Suppressor macrophage treated with lipopolysaccharide for 4 hours (primary cell): ENCODE measurements at regions not wholly inside any gene's neighbourhood (a gene's known extent, or its start where the extent isn't known, plus 50 kb on each side); places are given as distances from the start of the nearest gene placed in this dataset.

Experiments
- DNase-seq: peaks from one replicate; pipeline ENCODE4 v3.0.0-alpha.2; 2020

DNA sequence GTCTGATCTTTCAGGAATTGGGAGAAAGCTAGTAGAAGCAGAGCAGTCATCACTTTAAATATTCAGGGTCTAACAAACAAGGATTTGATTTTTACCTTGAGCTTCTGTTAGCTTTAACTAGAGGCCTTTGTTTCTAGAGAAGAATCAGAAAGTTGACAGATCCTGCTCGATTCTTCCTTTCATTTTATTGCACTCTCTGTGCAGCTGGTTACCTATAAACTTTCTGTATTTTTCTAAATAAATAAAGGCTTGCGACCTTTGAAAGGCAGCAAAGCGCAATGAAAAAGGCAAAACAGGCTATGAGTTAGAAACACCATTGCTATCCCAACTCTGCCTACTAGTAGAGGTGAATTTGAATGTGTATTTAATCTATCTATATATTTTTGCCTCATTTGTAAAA is 101.4 kb upstream of the NPY2R start:
- DNase-seq, result no peak

DNA sequence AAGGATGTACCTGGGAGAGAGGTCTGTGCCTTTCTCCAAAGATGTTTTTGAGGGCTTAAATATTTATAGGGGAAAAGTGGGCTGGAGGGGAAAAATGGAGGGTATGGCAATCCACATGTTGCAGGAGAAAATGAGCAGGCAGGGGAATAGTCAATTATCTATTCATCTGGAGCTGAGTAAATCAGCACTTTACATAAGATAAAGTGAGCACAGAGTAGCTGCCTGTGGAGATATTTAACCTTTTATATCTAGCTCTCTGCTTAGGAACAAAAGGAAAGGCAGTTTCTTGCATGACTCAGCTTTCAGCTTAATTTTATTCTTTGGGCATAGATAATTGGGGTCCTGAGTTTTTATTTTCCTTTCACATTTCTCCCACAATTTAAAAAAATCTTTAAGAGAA is 93.6 kb upstream of the NPY2R start:
- DNase-seq, result no peak

DNA sequence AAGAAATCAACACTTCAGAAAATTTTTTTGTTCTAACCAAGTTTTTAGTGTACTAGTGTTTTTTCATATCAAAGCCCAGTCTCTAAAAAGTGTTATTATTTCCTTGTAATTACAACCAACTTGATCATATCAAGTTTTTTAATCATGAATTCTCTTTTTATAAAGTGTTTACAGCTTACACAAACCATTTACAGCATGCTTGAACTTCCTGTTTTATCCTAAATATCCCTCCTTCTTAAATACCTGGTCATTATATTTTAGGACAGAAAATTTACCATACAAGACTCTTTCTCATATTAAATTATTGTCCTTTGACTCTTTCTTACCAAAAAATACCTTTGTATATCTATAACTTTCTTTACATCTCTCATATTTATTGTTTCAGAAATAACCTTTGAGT is 89.4 kb upstream of the NPY2R start:
- DNase-seq, result no peak

DNA sequence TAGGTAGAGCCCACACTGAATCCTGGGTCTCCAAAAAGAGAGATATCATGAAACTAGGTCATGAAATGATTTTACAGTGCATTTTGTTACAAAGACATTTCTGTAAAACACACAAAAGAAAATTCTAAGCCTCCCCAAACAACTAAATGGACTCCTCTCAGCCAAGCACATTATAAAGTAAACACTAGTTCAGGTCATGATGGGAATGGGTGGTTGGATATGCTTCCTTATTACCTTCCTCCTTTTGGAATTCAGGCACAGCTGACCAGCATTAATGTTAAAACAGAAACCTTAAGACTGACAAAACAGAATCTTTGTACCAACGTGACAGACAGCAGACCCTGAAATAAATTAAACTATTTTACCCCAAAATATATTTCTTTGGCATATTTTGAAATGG is 87.9 kb upstream of the NPY2R start:
- no peak for DNase-seq

DNA sequence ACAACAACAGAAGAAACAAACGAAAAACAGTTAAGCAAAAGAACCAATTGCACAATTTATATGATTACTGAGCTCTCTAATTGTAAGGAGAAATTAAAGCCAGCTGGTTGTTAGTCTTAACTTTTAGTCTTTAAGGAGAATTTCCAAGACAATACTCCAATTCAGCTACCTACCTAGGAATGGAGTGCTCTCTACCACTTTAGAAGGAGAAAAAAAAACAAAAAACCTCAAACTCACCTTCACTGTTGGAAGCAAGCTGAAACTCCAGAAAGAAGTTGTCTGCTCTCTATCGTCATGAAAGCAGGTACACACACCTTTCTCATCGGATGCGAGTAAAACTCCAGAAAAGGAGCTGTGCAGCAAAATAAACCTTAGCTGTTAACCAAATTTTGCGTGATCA is 86.1 kb upstream of the NPY2R start:
- DNase-seq, result no peak

DNA sequence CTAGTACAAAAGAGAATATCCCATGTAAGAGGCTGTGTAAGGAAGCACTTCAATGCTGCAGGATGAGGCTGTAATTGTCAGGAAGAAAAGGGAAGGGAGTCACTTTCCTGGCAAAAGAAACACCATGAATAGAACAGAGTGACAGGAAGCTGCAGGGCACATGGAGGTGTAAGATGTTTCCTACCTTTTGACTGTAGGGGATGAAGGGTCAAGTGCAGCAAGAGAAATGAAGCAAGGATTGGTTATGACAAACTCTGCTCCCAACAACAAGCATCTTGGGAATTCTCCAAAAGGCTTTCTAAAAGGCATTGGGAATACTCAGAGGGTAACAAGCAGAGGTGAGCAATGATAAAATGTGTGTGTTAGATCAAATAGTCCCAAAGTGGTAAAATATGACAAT is 74.3 kb upstream of the NPY2R start:
- DNase-seq, result no peak

DNA sequence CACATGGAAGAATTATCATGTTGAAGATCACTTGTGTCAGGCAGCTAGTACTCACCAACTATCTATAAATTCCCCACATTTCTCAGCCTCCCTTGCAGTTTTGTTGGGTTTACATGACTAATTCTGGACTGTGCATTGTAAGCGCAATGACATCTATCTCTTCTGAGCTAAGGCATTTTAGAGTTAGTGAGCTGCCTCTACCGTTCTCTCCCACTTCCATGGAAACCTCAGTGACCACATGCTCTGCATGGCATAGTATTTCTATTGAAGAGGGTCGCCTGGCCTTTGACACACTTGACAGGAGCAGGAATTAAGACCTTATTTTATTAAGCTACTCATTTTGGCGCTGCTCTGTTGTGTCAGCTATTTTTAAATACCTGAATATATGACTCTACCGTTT is 67.5 kb upstream of the NPY2R start:
- DNase-seq, result no peak

DNA sequence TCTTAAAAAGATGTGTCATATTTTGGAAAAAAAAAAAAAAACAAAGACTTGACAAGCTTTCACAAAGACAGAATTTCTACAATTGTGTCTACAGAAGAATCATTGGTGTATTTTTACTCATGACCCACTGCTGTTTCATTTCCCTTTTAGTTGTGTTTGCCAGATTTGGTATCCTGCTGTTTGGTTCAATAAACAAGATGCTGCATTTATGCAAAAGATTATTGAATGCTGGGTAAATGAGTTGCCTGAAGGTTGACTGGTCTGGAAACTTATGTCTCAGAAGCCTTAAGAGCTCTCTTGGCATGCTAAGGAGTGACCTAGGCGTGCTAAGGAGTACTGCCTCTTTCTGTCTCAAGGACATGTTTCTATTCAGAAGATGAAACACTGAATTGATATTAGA is 64.9 kb upstream of the NPY2R start:
- DNase-seq, result no peak
